Esophagus squamous epithelium (tissue), 4 donors: ENCODE measurements at regions not wholly inside any gene's neighbourhood (a gene's known extent, or its start where the extent isn't known, plus 50 kb on each side); places are given as distances from the start of the nearest gene placed in this dataset.

Source experiments
- CTCF ChIP-seq, 6 experiments: fragments of 450-650 bp in 4 of 6; fragments of 200-600 bp in 2 of 6; sonication (generic) in 2 of 6; IDR thresholded peaks; one replicate each; pipeline ENCODE4 v1.5.1; 2016 to 2019; ENCODE audit warnings: antibody characterized with exemption in 6 of 6, mild to moderate bottlenecking in 4 of 6, moderate library complexity in 4 of 6
- POLR2A ChIP-seq, 4 donors: fragments of 450-650 bp; IDR thresholded peaks; one replicate each; pipeline ENCODE4 v1.6.1; 2017; ENCODE audit warnings: antibody characterized with exemption in 4 of 4, mild to moderate bottlenecking in 4 of 4, moderate library complexity in 3 of 4

GRCh38 chr13:33730147-33730546 lies 87.8 kb upstream of the RFC3 start:
- TF ChIP-seq CTCF (IDR thresholded peaks at IDR 0.05) (no peak), POLR2A (IDR thresholded peaks at IDR 0.05) (no peak)
